GM23338 (cell line): ENCODE measurements at regions not wholly inside any gene's neighbourhood (a gene's known extent, or its start where the extent isn't known, plus 50 kb on each side); places are given as distances from the start of the nearest gene placed in this dataset.

Source experiments
- CREB1 ChIP-seq: fragments of 250-450 bp; sonication (Bioruptor Pico); IDR thresholded peaks from 2 replicates; pipeline ENCODE4 v1.5.0; 2020; ENCODE audit warnings: low read depth, mild to moderate bottlenecking, moderate library complexity
- EZH2 ChIP-seq: fragments of 200-600 bp; sonication (generic); IDR thresholded peaks from one replicate; pipeline ENCODE4 v1.8.0; 2017; ENCODE audit warnings: antibody characterized with exemption, mild to moderate bottlenecking, low read depth; ENCODE audit not compliant: unreplicated experiment
- EZH2phosphoT487 ChIP-seq: fragments of 200-600 bp; sonication (generic); IDR thresholded peaks from one replicate; pipeline ENCODE4 v1.8.1; 2018; ENCODE audit warnings: antibody characterized with exemption; ENCODE audit not compliant: unreplicated experiment
- JUNB ChIP-seq: IDR thresholded peaks from one replicate; pipeline ENCODE4 v1.6.1; 2016; ENCODE audit warnings: antibody characterized with exemption; ENCODE audit not compliant: unreplicated experiment
- NANOG ChIP-seq: IDR thresholded peaks from 2 replicates; pipeline ENCODE4 v1.6.1; 2016; ENCODE audit warnings: antibody characterized with exemption, borderline replicate concordance
- POLR2AphosphoS5 ChIP-seq: IDR thresholded peaks from 2 replicates; pipeline ENCODE4 v1.6.1; 2016; ENCODE audit warnings: antibody characterized with exemption, low read depth
- ZNF331 ChIP-seq: fragments of 250-450 bp; sonication (Bioruptor Pico); IDR thresholded peaks from 2 replicates; pipeline ENCODE4 v1.5.0; 2020; ENCODE audit warnings: low read depth, mild to moderate bottlenecking, moderate library complexity
- TF ChIP-seq, protein P1 (sequence below), 2 experiments: fragments of 200-600 bp in 1 of 2; sonication (generic) in 1 of 2; conservative IDR thresholded peaks; 2 replicates each; pipeline versions ENCODE4 v1.5.1 to v1.6.1; 2016 to 2017; ENCODE audit warnings: antibody characterized with exemption in 2 of 2, low read depth in 2 of 2, mild to moderate bottlenecking in 2 of 2, moderate library complexity in 1 of 2
- TF ChIP-seq, protein P2 (sequence below): IDR thresholded peaks from one replicate; pipeline ENCODE4 v1.6.1; 2018; ENCODE audit warnings: antibody characterized with exemption; ENCODE audit not compliant: unreplicated experiment
- TF ChIP-seq, protein P3 (sequence below): IDR thresholded peaks from 2 replicates; pipeline ENCODE4 v1.6.1; 2016; ENCODE audit warnings: antibody characterized with exemption
- TF ChIP-seq, protein P4 (sequence below): fragments of 250-450 bp; sonication (Bioruptor Pico); IDR thresholded peaks from 2 replicates; pipeline ENCODE4 v1.5.0; 2020; ENCODE audit warnings: mild to moderate bottlenecking, moderate library complexity

DNA sequence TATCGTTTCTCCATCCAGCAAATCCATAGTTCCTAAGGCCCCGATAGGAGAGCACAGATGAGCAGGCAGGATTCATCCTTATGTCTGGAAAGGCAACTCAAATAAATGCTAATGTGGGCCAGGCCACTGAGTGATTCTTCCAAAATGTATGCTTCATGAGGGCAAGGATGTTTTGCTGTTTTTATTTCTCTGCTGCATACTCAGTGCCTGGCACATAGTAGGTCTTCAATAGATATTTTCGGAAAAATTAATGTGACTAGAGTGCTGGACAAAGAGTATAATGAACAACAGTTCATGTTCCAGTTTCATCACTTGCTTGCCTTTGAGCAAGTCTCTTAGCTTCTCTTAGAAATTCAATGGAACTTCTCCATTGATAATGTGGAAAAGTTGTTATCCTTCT is 357.7 kb downstream of the PRDM2 start:
- TF ChIP-seq, protein P1, sequence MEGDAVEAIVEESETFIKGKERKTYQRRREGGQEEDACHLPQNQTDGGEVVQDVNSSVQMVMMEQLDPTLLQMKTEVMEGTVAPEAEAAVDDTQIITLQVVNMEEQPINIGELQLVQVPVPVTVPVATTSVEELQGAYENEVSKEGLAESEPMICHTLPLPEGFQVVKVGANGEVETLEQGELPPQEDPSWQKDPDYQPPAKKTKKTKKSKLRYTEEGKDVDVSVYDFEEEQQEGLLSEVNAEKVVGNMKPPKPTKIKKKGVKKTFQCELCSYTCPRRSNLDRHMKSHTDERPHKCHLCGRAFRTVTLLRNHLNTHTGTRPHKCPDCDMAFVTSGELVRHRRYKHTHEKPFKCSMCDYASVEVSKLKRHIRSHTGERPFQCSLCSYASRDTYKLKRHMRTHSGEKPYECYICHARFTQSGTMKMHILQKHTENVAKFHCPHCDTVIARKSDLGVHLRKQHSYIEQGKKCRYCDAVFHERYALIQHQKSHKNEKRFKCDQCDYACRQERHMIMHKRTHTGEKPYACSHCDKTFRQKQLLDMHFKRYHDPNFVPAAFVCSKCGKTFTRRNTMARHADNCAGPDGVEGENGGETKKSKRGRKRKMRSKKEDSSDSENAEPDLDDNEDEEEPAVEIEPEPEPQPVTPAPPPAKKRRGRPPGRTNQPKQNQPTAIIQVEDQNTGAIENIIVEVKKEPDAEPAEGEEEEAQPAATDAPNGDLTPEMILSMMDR (conservative IDR thresholded peaks at IDR 0.05; ENCODE audit: low read depth in 2 of 2): no peak
- TF ChIP-seq EZH2phosphoT487 (no peak), JUNB (no peak), POLR2AphosphoS5 (no peak), EZH2 (no peak), CREB1 (CRISPR knock-in tag) (no peak), ZNF331 (no peak), NANOG (no peak)
- TF ChIP-seq, protein P2, sequence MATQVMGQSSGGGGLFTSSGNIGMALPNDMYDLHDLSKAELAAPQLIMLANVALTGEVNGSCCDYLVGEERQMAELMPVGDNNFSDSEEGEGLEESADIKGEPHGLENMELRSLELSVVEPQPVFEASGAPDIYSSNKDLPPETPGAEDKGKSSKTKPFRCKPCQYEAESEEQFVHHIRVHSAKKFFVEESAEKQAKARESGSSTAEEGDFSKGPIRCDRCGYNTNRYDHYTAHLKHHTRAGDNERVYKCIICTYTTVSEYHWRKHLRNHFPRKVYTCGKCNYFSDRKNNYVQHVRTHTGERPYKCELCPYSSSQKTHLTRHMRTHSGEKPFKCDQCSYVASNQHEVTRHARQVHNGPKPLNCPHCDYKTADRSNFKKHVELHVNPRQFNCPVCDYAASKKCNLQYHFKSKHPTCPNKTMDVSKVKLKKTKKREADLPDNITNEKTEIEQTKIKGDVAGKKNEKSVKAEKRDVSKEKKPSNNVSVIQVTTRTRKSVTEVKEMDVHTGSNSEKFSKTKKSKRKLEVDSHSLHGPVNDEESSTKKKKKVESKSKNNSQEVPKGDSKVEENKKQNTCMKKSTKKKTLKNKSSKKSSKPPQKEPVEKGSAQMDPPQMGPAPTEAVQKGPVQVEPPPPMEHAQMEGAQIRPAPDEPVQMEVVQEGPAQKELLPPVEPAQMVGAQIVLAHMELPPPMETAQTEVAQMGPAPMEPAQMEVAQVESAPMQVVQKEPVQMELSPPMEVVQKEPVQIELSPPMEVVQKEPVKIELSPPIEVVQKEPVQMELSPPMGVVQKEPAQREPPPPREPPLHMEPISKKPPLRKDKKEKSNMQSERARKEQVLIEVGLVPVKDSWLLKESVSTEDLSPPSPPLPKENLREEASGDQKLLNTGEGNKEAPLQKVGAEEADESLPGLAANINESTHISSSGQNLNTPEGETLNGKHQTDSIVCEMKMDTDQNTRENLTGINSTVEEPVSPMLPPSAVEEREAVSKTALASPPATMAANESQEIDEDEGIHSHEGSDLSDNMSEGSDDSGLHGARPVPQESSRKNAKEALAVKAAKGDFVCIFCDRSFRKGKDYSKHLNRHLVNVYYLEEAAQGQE: no peak
- TF ChIP-seq, protein P3, sequence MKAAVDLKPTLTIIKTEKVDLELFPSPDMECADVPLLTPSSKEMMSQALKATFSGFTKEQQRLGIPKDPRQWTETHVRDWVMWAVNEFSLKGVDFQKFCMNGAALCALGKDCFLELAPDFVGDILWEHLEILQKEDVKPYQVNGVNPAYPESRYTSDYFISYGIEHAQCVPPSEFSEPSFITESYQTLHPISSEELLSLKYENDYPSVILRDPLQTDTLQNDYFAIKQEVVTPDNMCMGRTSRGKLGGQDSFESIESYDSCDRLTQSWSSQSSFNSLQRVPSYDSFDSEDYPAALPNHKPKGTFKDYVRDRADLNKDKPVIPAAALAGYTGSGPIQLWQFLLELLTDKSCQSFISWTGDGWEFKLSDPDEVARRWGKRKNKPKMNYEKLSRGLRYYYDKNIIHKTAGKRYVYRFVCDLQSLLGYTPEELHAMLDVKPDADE: no peak
- TF ChIP-seq, protein P4, sequence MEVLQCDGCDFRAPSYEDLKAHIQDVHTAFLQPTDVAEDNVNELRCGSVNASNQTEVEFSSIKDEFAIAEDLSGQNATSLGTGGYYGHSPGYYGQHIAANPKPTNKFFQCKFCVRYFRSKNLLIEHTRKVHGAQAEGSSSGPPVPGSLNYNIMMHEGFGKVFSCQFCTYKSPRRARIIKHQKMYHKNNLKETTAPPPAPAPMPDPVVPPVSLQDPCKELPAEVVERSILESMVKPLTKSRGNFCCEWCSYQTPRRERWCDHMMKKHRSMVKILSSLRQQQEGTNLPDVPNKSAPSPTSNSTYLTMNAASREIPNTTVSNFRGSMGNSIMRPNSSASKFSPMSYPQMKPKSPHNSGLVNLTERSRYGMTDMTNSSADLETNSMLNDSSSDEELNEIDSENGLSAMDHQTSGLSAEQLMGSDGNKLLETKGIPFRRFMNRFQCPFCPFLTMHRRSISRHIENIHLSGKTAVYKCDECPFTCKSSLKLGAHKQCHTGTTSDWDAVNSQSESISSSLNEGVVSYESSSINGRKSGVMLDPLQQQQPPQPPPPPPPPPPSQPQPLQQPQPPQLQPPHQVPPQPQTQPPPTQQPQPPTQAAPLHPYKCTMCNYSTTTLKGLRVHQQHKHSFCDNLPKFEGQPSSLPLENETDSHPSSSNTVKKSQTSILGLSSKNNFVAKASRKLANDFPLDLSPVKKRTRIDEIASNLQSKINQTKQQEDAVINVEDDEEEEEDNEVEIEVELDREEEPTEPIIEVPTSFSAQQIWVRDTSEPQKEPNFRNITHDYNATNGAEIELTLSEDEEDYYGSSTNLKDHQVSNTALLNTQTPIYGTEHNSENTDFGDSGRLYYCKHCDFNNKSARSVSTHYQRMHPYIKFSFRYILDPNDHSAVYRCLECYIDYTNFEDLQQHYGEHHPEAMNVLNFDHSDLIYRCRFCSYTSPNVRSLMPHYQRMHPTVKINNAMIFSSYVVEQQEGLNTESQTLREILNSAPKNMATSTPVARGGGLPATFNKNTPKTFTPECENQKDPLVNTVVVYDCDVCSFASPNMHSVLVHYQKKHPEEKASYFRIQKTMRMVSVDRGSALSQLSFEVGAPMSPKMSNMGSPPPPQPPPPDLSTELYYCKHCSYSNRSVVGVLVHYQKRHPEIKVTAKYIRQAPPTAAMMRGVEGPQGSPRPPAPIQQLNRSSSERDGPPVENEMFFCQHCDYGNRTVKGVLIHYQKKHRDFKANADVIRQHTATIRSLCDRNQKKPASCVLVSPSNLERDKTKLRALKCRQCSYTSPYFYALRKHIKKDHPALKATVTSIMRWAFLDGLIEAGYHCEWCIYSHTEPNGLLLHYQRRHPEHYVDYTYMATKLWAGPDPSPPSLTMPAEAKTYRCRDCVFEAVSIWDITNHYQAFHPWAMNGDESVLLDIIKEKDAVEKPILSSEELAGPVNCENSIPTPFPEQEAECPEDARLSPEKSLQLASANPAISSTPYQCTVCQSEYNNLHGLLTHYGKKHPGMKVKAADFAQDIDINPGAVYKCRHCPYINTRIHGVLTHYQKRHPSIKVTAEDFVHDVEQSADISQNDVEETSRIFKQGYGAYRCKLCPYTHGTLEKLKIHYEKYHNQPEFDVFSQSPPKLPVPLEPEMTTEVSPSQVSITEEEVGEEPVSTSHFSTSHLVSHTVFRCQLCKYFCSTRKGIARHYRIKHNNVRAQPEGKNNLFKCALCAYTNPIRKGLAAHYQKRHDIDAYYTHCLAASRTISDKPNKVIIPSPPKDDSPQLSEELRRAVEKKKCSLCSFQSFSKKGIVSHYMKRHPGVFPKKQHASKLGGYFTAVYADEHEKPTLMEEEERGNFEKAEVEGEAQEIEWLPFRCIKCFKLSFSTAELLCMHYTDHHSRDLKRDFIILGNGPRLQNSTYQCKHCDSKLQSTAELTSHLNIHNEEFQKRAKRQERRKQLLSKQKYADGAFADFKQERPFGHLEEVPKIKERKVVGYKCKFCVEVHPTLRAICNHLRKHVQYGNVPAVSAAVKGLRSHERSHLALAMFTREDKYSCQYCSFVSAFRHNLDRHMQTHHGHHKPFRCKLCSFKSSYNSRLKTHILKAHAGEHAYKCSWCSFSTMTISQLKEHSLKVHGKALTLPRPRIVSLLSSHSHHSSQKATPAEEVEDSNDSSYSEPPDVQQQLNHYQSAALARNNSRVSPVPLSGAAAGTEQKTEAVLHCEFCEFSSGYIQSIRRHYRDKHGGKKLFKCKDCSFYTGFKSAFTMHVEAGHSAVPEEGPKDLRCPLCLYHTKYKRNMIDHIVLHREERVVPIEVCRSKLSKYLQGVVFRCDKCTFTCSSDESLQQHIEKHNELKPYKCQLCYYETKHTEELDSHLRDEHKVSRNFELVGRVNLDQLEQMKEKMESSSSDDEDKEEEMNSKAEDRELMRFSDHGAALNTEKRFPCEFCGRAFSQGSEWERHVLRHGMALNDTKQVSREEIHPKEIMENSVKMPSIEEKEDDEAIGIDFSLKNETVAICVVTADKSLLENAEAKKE (CRISPR knock-in tag): no peak
